GM18861 (cell line): ENCODE measurements at regions not wholly inside any gene's neighbourhood (a gene's known extent, or its start where the extent isn't known, plus 50 kb on each side); places are given as distances from the start of the nearest gene placed in this dataset.

Experiments used
- ATAC-seq: cut with Tn5 transposase; IDR thresholded peaks from one replicate; pipeline ENCODE4 v1.9.1; 2021; ENCODE audit not compliant: unreplicated experiment

- no peak for ATAC-seq
Observed at GRCh38 chr15:95655089-95655607, 675.4 kb upstream of the NR2F2 start.

- no peak for ATAC-seq
Observed at GRCh38 chr15:95656595-95656994, 673.9 kb upstream of the NR2F2 start.

- no peak for ATAC-seq
Observed at GRCh38 chr15:95658799-95659198, 671.7 kb upstream of the NR2F2 start.

GRCh38 chr15:95659656-95660055 lies 670.8 kb upstream of the NR2F2 start:
- no peak for ATAC-seq

GRCh38 chr15:95662638-95663037 lies 667.9 kb upstream of the NR2F2 start:
- ATAC-seq = no peak

GRCh38 chr15:95663156-95664100 lies 667.1 kb upstream of the NR2F2 start:
- no peak for ATAC-seq

- ATAC-seq = no peak
Observed at GRCh38 chr15:95664450-95664849, 666.0 kb upstream of the NR2F2 start.

- no peak for ATAC-seq
Observed at GRCh38 chr15:95669146-95669922, 661.2 kb upstream of the NR2F2 start.

- no peak for ATAC-seq
Observed at GRCh38 chr15:95674031-95674430, 656.5 kb upstream of the NR2F2 start.

GRCh38 chr15:95676500-95676899 lies 654.0 kb upstream of the NR2F2 start:
- no peak for ATAC-seq

- no peak for ATAC-seq
Observed at GRCh38 chr15:95679847-95680582, 650.5 kb upstream of the NR2F2 start.

- ATAC-seq = no peak
Observed at GRCh38 chr15:95680728-95681127, 649.8 kb upstream of the NR2F2 start.

- no peak for ATAC-seq
Observed at GRCh38 chr15:95681836-95682544, 648.5 kb upstream of the NR2F2 start.

GRCh38 chr15:95684126-95684525 lies 646.4 kb upstream of the NR2F2 start:
- no peak for ATAC-seq

- ATAC-seq = no peak
Observed at GRCh38 chr15:95684693-95685115, 645.8 kb upstream of the NR2F2 start.

GRCh38 chr15:95687061-95687460 lies 643.4 kb upstream of the NR2F2 start:
- ATAC-seq = no peak

GRCh38 chr15:95687686-95688085 lies 642.8 kb upstream of the NR2F2 start:
- ATAC-seq = no peak

- ATAC-seq = no peak
Observed at GRCh38 chr15:95690631-95691340, 639.7 kb upstream of the NR2F2 start.

GRCh38 chr15:95693917-95694316 lies 636.6 kb upstream of the NR2F2 start:
- ATAC-seq = no peak

GRCh38 chr15:95698230-95698629 lies 632.3 kb upstream of the NR2F2 start:
- no peak for ATAC-seq
